Brain microvascular endothelial cell (primary cell): ENCODE measurements at regions not wholly inside any gene's neighbourhood (a gene's known extent, or its start where the extent isn't known, plus 50 kb on each side); places are given as distances from the start of the nearest gene placed in this dataset.

Experiments used
- DNase-seq: peaks from one replicate; pipeline ENCODE4 v3.0.0-alpha.2; 2020
- H3K27ac ChIP-seq: fragments of 250-450 bp; sonication (Bioruptor Pico); 2 replicates; pipeline ENCODE4 v1.5.1; 2020; ENCODE audit warnings: mild to moderate bottlenecking, moderate library complexity
- H3K27me3 ChIP-seq: fragments of 250-450 bp; sonication (Bioruptor Pico); replicated peaks from 2 replicates; pipeline ENCODE4 v1.5.1; 2020; ENCODE audit warnings: mild to moderate bottlenecking
- H3K36me3 ChIP-seq: fragments of 250-450 bp; sonication (Bioruptor Pico); replicated peaks from 2 replicates; pipeline ENCODE4 v1.5.1; 2020; ENCODE audit warnings: mild to moderate bottlenecking
- H3K4me3 ChIP-seq: 2 replicates; pipeline ENCODE4 v1.5.1; 2011; ENCODE audit warnings: low read depth, mild to moderate bottlenecking, control low read depth, low read length, moderate library complexity
- in situ Hi-C: cut with HindIII; loops from 2 replicates; pipeline ENCODE4 v1.10.0; 2017; ENCODE audit warnings: low sequenced_read_pairs, low pct_ligation_motif_present
- TF ChIP-seq, protein P1 (sequence below): IDR thresholded peaks from 2 replicates; pipeline ENCODE4 v1.5.1; 2011; ENCODE audit warnings: low read depth, mild to moderate bottlenecking, moderate library complexity, low read length, control low read depth, inconsistent platforms; ENCODE audit errors: missing control alignments

GRCh38 chr2:15787535-15788454 lies 152.6 kb upstream of the MYCN start:
- H3K4me3 ChIP-seq = no peak overlapping the region
- TF ChIP-seq, protein P1, sequence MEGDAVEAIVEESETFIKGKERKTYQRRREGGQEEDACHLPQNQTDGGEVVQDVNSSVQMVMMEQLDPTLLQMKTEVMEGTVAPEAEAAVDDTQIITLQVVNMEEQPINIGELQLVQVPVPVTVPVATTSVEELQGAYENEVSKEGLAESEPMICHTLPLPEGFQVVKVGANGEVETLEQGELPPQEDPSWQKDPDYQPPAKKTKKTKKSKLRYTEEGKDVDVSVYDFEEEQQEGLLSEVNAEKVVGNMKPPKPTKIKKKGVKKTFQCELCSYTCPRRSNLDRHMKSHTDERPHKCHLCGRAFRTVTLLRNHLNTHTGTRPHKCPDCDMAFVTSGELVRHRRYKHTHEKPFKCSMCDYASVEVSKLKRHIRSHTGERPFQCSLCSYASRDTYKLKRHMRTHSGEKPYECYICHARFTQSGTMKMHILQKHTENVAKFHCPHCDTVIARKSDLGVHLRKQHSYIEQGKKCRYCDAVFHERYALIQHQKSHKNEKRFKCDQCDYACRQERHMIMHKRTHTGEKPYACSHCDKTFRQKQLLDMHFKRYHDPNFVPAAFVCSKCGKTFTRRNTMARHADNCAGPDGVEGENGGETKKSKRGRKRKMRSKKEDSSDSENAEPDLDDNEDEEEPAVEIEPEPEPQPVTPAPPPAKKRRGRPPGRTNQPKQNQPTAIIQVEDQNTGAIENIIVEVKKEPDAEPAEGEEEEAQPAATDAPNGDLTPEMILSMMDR = no peak
- H3K27me3 ChIP-seq = no peaks in the 10 kb centered on the region
- no peak overlapping the region for H3K27ac ChIP-seq
- no peak for DNase-seq
- in situ Hi-C loops = no loop called here
- H3K36me3 ChIP-seq = no peaks in the 10 kb centered on the region

GRCh38 chr2:15788455-15788829 lies 151.9 kb upstream of the MYCN start:
- Histone ChIP-seq H3K27me3 (no peaks in the 10 kb centered on the region), H3K4me3 (no peak overlapping the region), H3K27ac (no peak overlapping the region), H3K36me3 (no peaks in the 10 kb centered on the region)
- TF ChIP-seq, protein P1 = no peak
- in situ Hi-C loops = no loop called here
- no peak for DNase-seq

GRCh38 chr2:15788830-15789229 lies 151.5 kb upstream of the MYCN start:
- Histone ChIP-seq H3K4me3 (no peak overlapping the region), H3K27me3 (no peaks in the 10 kb centered on the region), H3K36me3 (no peaks in the 10 kb centered on the region), H3K27ac (no peak overlapping the region)
- in situ Hi-C loops = no loop called here
- DNase-seq = no peak
- TF ChIP-seq, protein P1 = no peak

- TF ChIP-seq, protein P1 = no peak
- in situ Hi-C loops = no loop called here
- no peak for DNase-seq
- Histone ChIP-seq H3K4me3 (no peak overlapping the region), H3K27me3 (no peaks in the 10 kb centered on the region), H3K36me3 (no peaks in the 10 kb centered on the region), H3K27ac (no peak overlapping the region)
Observed at GRCh38 chr2:15789381-15790062, 150.8 kb upstream of the MYCN start.

- Histone ChIP-seq H3K36me3 (no peaks in the 10 kb centered on the region), H3K4me3 (no peak overlapping the region), H3K27ac (no peak overlapping the region), H3K27me3 (no peaks in the 10 kb centered on the region)
- no peak for DNase-seq
- in situ Hi-C loops = no loop called here
- TF ChIP-seq, protein P1 = no peak
Observed at GRCh38 chr2:15790326-15790725, 150.0 kb upstream of the MYCN start.
